Thyroid gland (tissue), 4 donors: ENCODE measurements at regions not wholly inside any gene's neighbourhood (a gene's known extent, or its start where the extent isn't known, plus 50 kb on each side); places are given as distances from the start of the nearest gene placed in this dataset.

Source experiments
- DNase-seq, 2 donors: peaks; one replicate each; pipeline ENCODE4 v3.0.0-alpha.2; 2019
- H3K27ac ChIP-seq, 3 donors: fragments of 200-600 bp; sonication (generic); 1 replicate in 2 of 3; 2 replicates in 1 of 3; pipeline ENCODE4 v1.5.1; 2016 to 2019; ENCODE audit warnings: mild to moderate bottlenecking in 1 of 3, moderate library complexity in 1 of 3
- H3K27me3 ChIP-seq: fragments of 200-600 bp; sonication (generic); one replicate; pipeline ENCODE4 v1.5.1; 2019
- H3K36me3 ChIP-seq, 2 donors: fragments of 200-600 bp; sonication (generic); one replicate each; pipeline ENCODE4 v1.5.1; 2016 to 2019
- H3K4me1 ChIP-seq, 2 donors: fragments of 200-600 bp; sonication (generic); one replicate each; pipeline ENCODE4 v1.5.1; 2017 to 2019
- H3K4me3 ChIP-seq, 3 donors: fragments of 200-600 bp; sonication (generic); replicated peaks in 1 of 3; 1 replicate in 2 of 3; 2 replicates in 1 of 3; pipeline ENCODE4 v1.5.1; 2016; ENCODE audit warnings: mild to moderate bottlenecking in 1 of 3
- H3K9me3 ChIP-seq: fragments of 200-600 bp; sonication (generic); one replicate; pipeline ENCODE4 v1.5.1; 2017
- CTCF ChIP-seq, 6 experiments: fragments of 200-600 bp in 3 of 6; fragments of 450-650 bp in 3 of 6; sonication (generic) in 3 of 6; IDR thresholded peaks; one replicate each; pipeline ENCODE4 v1.5.1; 2016 to 2019; ENCODE audit warnings: antibody characterized with exemption in 6 of 6, mild to moderate bottlenecking in 2 of 6, inconsistent platforms in 1 of 6, moderate library complexity in 1 of 6
- POLR2A ChIP-seq, 2 donors: fragments of 450-650 bp; IDR thresholded peaks; one replicate each; pipeline ENCODE4 v1.6.1; 2017; ENCODE audit warnings: antibody characterized with exemption in 2 of 2, mild to moderate bottlenecking in 2 of 2, moderate library complexity in 1 of 2
- WGBS, 2 donors: methylation state at CpG; one replicate each; pipeline ENCODE4 v1.1.5; 2017; 5-methylcytosine and 5-hydroxymethylcytosine counted together
- intact Hi-C: fragments of 100-400 bp; cut with DNase I; formaldehyde crosslinking; loops from one replicate; pipeline ENCODE4 v1.15.1; 2023

- H3K9me3 ChIP-seq = no peaks in the 10 kb centered on the region
- intact Hi-C loops = no loop called here
- H3K27me3 ChIP-seq = no peaks in the 10 kb centered on the region
- 80 to 84% methylated on average over 3 of the region's 3 CpGs for WGBS, 2 donors
- H3K27ac ChIP-seq = no peak overlapping the region
- no peaks in the 10 kb centered on the region for H3K4me1 ChIP-seq
- no peaks in the 10 kb centered on the region for H3K36me3 ChIP-seq
- DNase-seq = no peak
- no peak overlapping the region for H3K4me3 ChIP-seq
- TF ChIP-seq CTCF (IDR thresholded peaks at IDR 0.05) (no peak), POLR2A (IDR thresholded peaks at IDR 0.05) (no peak)
Measured at GRCh38 chr20:39837561-39837960, 851.5 kb downstream of the MAFB start.

GRCh38 chr20:39835130-39835842, 853.8 kb downstream of the MAFB start:
- intact Hi-C loops = no loop called here
- TF ChIP-seq CTCF (IDR thresholded peaks at IDR 0.05) = no peak
- TF ChIP-seq POLR2A (IDR thresholded peaks at IDR 0.05) = no peak
- no peaks in the 10 kb centered on the region for H3K4me1 ChIP-seq
- no peaks in the 10 kb centered on the region for H3K9me3 ChIP-seq
- no peak overlapping the region for H3K27ac ChIP-seq
- no peak overlapping the region for H3K4me3 ChIP-seq
- no peak for DNase-seq
- WGBS, 2 donors = 60 to 62% methylated on average over 7 of the region's 7 CpGs
- no peaks in the 10 kb centered on the region for H3K36me3 ChIP-seq
- no peaks in the 10 kb centered on the region for H3K27me3 ChIP-seq

- Histone ChIP-seq H3K4me3 (no peak overlapping the region), H3K4me1 (no peaks in the 10 kb centered on the region), H3K27me3 (no peaks in the 10 kb centered on the region), H3K27ac (no peak overlapping the region), H3K36me3 (no peaks in the 10 kb centered on the region), H3K9me3 (no peaks in the 10 kb centered on the region)
- DNase-seq = no peak
- WGBS, 2 donors = 97 to 98% methylated on average over 2 of the region's 2 CpGs
- intact Hi-C loops = no loop called here
- no peak for TF ChIP-seq POLR2A (IDR thresholded peaks at IDR 0.05)
- TF ChIP-seq CTCF (IDR thresholded peaks at IDR 0.05) = no peak
Measured at GRCh38 chr20:39830903-39831302, 858.1 kb downstream of the MAFB start.

- TF ChIP-seq CTCF (IDR thresholded peaks at IDR 0.05) (no peak), POLR2A (IDR thresholded peaks at IDR 0.05) (no peak)
- no peak overlapping the region for H3K27ac ChIP-seq
- H3K4me3 ChIP-seq = no peak overlapping the region
- H3K4me1 ChIP-seq = no peaks in the 10 kb centered on the region
- DNase-seq = no peak
- no peaks in the 10 kb centered on the region for H3K36me3 ChIP-seq
- 28 to 39% methylated on average over 3 of the region's 3 CpGs for WGBS, 2 donors
- intact Hi-C loops = no loop called here
- no peaks in the 10 kb centered on the region for H3K27me3 ChIP-seq
- no peaks in the 10 kb centered on the region for H3K9me3 ChIP-seq
Measured at GRCh38 chr20:39829661-39830060, 859.4 kb downstream of the MAFB start.

GRCh38 chr20:39829256-39829655, 859.8 kb downstream of the MAFB start:
- DNase-seq = no peak
- 44 to 52% methylated on average over 3 of the region's 3 CpGs for WGBS, 2 donors
- Histone ChIP-seq H3K27me3 (no peaks in the 10 kb centered on the region), H3K27ac (no peak overlapping the region), H3K4me1 (no peaks in the 10 kb centered on the region), H3K36me3 (no peaks in the 10 kb centered on the region), H3K9me3 (no peaks in the 10 kb centered on the region), H3K4me3 (no peak overlapping the region)
- TF ChIP-seq CTCF (IDR thresholded peaks at IDR 0.05) (no peak), POLR2A (IDR thresholded peaks at IDR 0.05) (no peak)
- intact Hi-C loops = no loop called here
